ENCODE measurements at regions not wholly inside any gene's neighbourhood (a gene's known extent, or its start where the extent isn't known, plus 50 kb on each side); places are given as distances from the start of the nearest gene placed in this dataset.
A peak's percentile ranks its signal among the peaks of the same experiment; 100 is the strongest.
"Not testable (repeated sequence)": the region's sequence is repeated elsewhere in the genome, so short reads cannot be mapped to it uniquely, and the experiment has no call there.

DNA sequence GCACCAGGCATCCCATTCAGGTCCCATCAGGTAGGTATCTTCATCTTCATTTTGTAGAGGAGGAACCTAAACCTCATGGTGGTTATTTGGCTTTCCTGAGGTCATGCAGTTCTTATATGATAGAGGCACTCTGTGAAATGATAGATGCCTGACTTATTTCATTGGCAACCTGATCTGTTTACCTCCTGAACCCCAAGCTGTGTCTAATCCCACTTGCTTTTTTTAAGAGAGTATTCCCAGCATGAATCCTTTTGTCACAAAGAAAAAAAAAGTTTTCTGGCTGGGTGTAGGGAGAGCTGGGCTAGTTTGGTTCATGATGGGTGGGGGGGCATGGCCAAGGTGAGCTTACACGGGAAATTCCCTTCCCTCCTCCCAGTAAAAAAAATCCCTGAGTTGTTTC lies 154.2 kb downstream of the TENT5C start:
- in situ Hi-C loops (cut with MboI; ENCODE audit: low sequenced_read_pairs, unreplicated experiment), result no loop called here
- peak; percentile 3 for DNase-seq (ENCODE audit: low spot score)
- no peak for TF ChIP-seq CTCF (IDR thresholded peaks at IDR 0.05; ENCODE audit: borderline replicate concordance, control extremely low read depth, extremely low read depth, insufficient read depth, missing control alignments)

DNA sequence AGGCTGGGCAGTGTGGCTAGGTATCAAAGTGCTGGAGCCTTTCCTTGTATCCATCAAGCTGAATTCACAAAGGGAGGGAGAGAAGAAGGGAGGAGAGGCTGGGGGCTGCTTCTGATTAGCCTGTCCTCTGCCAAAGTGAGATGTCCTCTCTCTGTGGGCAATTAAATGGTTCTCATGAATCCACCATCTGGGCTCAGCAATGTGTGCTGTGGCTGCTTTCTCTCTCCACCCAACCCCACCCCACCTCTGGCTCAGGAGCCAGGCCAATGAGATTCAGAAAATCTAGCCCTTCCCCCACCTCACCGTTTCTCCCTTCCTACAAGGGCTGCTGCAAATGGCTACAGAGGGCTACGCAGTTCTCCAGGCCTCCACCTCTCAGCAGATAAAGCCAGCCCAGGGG lies 154.6 kb downstream of the TENT5C start:
- in situ Hi-C loops (cut with MboI; ENCODE audit: low sequenced_read_pairs, unreplicated experiment), result no loop called here
- DNase-seq (ENCODE audit: low spot score), result no peak
- no peak for TF ChIP-seq CTCF (IDR thresholded peaks at IDR 0.05; ENCODE audit: borderline replicate concordance, control extremely low read depth, extremely low read depth, insufficient read depth, missing control alignments)

DNA sequence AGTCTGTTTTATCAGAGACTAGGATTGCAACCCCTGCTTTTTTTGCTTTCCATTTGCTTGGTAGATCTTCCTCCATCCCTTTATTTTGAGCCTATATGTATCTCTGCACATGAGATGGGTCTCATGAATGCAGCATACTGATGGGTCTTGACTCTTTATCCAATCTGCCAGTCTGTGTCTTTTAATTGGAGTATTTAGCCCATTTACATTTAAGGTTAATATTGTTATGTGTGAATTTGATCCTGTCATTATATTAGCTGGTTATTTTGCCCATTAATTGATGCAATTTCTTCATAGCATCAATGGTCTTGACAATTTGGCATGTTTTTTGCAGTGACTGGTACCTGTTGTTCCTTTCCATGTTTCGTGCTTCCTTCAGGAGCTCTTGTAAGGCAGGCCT lies 161.7 kb downstream of the GDAP2 start:
- in situ Hi-C loops (cut with MboI; ENCODE audit: low sequenced_read_pairs, unreplicated experiment); DNase-seq (ENCODE audit: low spot score): not testable (repeated sequence)

DNA sequence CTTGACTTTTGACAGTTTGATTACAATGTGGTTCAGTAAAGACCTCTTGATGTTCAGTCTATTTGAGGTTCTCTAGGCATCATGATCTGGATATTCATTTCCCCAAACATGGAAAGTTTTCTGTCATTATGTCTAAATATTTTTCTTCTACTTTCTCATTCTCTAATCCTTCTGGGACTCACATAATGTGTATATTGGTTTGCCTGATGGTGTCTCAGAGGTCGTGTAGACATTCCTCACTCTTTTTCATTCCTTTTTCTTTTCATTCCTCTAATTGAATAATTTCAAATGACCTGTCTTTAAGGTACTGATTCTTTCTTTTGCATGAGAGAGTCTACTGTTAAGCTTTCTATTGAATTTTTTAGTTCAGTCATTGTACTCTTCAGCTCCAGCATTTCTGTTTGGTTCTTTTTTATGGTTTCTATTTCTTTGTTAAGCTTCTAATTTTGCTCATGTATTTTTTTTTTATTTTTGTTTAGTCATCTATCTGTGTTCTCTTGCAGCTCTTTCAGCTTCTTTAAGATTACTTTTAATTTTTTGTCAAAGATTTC lies 158.4 kb downstream of the GDAP2 start:
- no peak for TF ChIP-seq CTCF (IDR thresholded peaks at IDR 0.05; ENCODE audit: borderline replicate concordance, control extremely low read depth, extremely low read depth, insufficient read depth, missing control alignments)
- in situ Hi-C loops (cut with MboI; ENCODE audit: low sequenced_read_pairs, unreplicated experiment), result no loop called here
- DNase-seq (ENCODE audit: low spot score), result no peak

DNA sequence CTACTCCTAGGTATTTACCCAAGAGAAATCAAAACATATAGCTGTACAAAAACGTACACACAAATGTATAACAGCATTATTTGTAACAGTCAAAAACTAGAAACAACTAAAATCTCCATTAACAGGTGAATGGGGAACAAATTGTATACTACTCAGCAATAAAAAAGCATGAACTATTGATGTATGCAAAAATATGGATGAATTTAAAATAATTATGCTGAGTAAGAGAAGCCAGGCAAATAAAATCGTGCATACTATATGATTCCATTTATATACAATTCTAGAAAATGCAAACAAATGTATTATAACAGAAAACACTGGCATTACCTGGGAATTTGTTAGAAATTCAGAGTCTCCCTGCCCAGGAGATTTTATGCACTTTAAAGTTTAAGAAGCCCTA lies 150.1 kb downstream of the GDAP2 start:
- in situ Hi-C loops (cut with MboI; ENCODE audit: low sequenced_read_pairs, unreplicated experiment), result no loop called here
- no peak for TF ChIP-seq CTCF (IDR thresholded peaks at IDR 0.05; ENCODE audit: borderline replicate concordance, control extremely low read depth, extremely low read depth, insufficient read depth, missing control alignments)
- no peak for DNase-seq (ENCODE audit: low spot score)

GRCh38 chr1:117780687-117781475 lies 148.5 kb downstream of the GDAP2 start:
- DNase-seq (ENCODE audit: low spot score), result no peak
- TF ChIP-seq CTCF (IDR thresholded peaks at IDR 0.05; ENCODE audit: borderline replicate concordance, control extremely low read depth, extremely low read depth, insufficient read depth, missing control alignments), result no peak
- in situ Hi-C loops (cut with MboI; ENCODE audit: low sequenced_read_pairs, unreplicated experiment), result no loop called here

- in situ Hi-C loops (cut with MboI; ENCODE audit: low sequenced_read_pairs, unreplicated experiment), result no loop called here
- no peak for TF ChIP-seq CTCF (IDR thresholded peaks at IDR 0.05; ENCODE audit: borderline replicate concordance, control extremely low read depth, extremely low read depth, insufficient read depth, missing control alignments)
- DNase-seq (ENCODE audit: low spot score), result no peak
Measured at GRCh38 chr1:117782056-117782455, 147.4 kb downstream of the GDAP2 start.
